CD4-positive, CD25-positive, alpha-beta regulatory T cell (primary cell): ENCODE measurements at regions not wholly inside any gene's neighbourhood (a gene's known extent, or its start where the extent isn't known, plus 50 kb on each side); places are given as distances from the start of the nearest gene placed in this dataset.
"Not testable (repeated sequence)": the region's sequence is repeated elsewhere in the genome, so short reads cannot be mapped to it uniquely, and the experiment has no call there.

ENCODE experiments used
- ATAC-seq, 2 donors: fragments of 150-1000 bp; cut with Tn5 transposase; one replicate each; pipeline ENCODE4 v1.10.0; 2021; ENCODE audit warnings: low read depth in 2 of 2, moderate number of reproducible peaks in 2 of 2, moderate library complexity in 1 of 2
- DNase-seq, 3 donors: peaks; one replicate each; pipeline versions ENCODE4 v3.0.0 to v3.0.0-alpha.2; 2012 to 2022; ENCODE audit warnings: mixed read lengths in 1 of 3
- H3K27ac ChIP-seq: one replicate; pipeline ENCODE4 v1.7.0; 2013; ENCODE audit warnings: mild to moderate bottlenecking, low read length; ENCODE audit not compliant: insufficient read depth, poor library complexity, severe bottlenecking
- H3K27me3 ChIP-seq: one replicate; pipeline ENCODE4 v1.7.0; 2013; ENCODE audit warnings: low read length; ENCODE audit not compliant: control insufficient read depth, insufficient read depth
- H3K36me3 ChIP-seq: one replicate; pipeline ENCODE4 v1.7.0; 2013; ENCODE audit warnings: mild to moderate bottlenecking, low read length, moderate library complexity; ENCODE audit not compliant: control insufficient read depth, insufficient read depth
- H3K4me1 ChIP-seq: 2 replicates; pipeline ENCODE4 v1.7.0; 2013; ENCODE audit warnings: mild to moderate bottlenecking, low read length; ENCODE audit not compliant: insufficient read depth, control insufficient read depth, poor library complexity, severe bottlenecking
- H3K4me3 ChIP-seq: one replicate; pipeline ENCODE4 v1.7.0; 2013; ENCODE audit warnings: low read depth, mild to moderate bottlenecking, low read length, moderate library complexity
- H3K9me3 ChIP-seq, 2 experiments: 1 replicate in 1 of 2; 2 replicates in 1 of 2; pipeline ENCODE4 v1.7.0; 2013; ENCODE audit warnings: low read length in 2 of 2, mild to moderate bottlenecking in 1 of 2, moderate library complexity in 1 of 2; ENCODE audit not compliant: control insufficient read depth in 2 of 2
- H3K27ac Mint-ChIP-seq, 3 donors: one replicate each; pipeline ENCODE4 v1.8.0; 2020 to 2022; ENCODE audit warnings: mild to moderate bottlenecking in 3 of 3, mixed read lengths in 3 of 3, moderate library complexity in 2 of 3
- H3K27me3 Mint-ChIP-seq: one replicate; pipeline ENCODE4 v1.8.0; 2022; ENCODE audit warnings: mild to moderate bottlenecking, mixed read lengths
- H3K36me3 Mint-ChIP-seq: one replicate; pipeline ENCODE4 v1.8.0; 2020; ENCODE audit warnings: mixed read lengths
- H3K4me1 Mint-ChIP-seq, 4 donors: one replicate each; pipeline ENCODE4 v1.8.0; 2020 to 2022; ENCODE audit warnings: mixed read lengths in 4 of 4, mild to moderate bottlenecking in 1 of 4
- H3K4me3 Mint-ChIP-seq, 4 donors: one replicate each; pipeline ENCODE4 v1.8.0; 2020 to 2022; ENCODE audit warnings: mild to moderate bottlenecking in 4 of 4, mixed read lengths in 4 of 4, moderate library complexity in 3 of 4
- H3K9me3 Mint-ChIP-seq, 7 donors: one replicate each; pipeline ENCODE4 v1.8.0; 2020 to 2022; ENCODE audit warnings: mixed read lengths in 7 of 7, mild to moderate bottlenecking in 3 of 7, moderate library complexity in 2 of 7

GRCh38 chr2:187684174-187684573, 129.9 kb upstream of the TFPI start:
- Mint-ChIP-seq H3K36me3 (no peaks in the 10 kb centered on the region), H3K27me3 (no peaks in the 10 kb centered on the region), H3K4me1 (no peaks in the 10 kb centered on the region), H3K4me3 (no peak overlapping the region), H3K27ac (no peak overlapping the region), H3K9me3 (peaks cover 0 to 4% (median 0%) of the 10 kb centered on the region in 7 donors)
- no peaks in the 10 kb centered on the region for H3K36me3 ChIP-seq
- no peak overlapping the region for H3K27ac ChIP-seq
- DNase-seq = no peak
- H3K4me3 ChIP-seq = no peak overlapping the region
- no peaks in the 10 kb centered on the region for H3K27me3 ChIP-seq
- no peaks in the 10 kb centered on the region for H3K9me3 ChIP-seq
- ATAC-seq = no peak
- no peaks in the 10 kb centered on the region for H3K4me1 ChIP-seq

- H3K4me1 ChIP-seq = no peaks in the 10 kb centered on the region
- H3K27ac ChIP-seq = no peak overlapping the region
- H3K9me3 ChIP-seq = no peaks in the 10 kb centered on the region
- no peak overlapping the region for H3K4me3 ChIP-seq
- Mint-ChIP-seq H3K36me3 (no peaks in the 10 kb centered on the region), H3K4me1 (no peaks in the 10 kb centered on the region), H3K27me3 (no peaks in the 10 kb centered on the region), H3K27ac (no peak overlapping the region), H3K9me3 (peaks cover 0 to 14% (median 8%) of the 10 kb centered on the region in 7 donors), H3K4me3 (no peak overlapping the region)
- no peaks in the 10 kb centered on the region for H3K36me3 ChIP-seq
- ATAC-seq (no peak), DNase-seq (no peak)
- H3K27me3 ChIP-seq = no peaks in the 10 kb centered on the region
Observed at GRCh38 chr2:187686416-187687024, 132.3 kb upstream of the TFPI start.

- Histone ChIP-seq H3K4me1 (no peaks in the 10 kb centered on the region), H3K9me3 (no peaks in the 10 kb centered on the region), H3K4me3 (no peak overlapping the region), H3K27ac (no peak overlapping the region), H3K36me3 (no peaks in the 10 kb centered on the region), H3K27me3 (no peaks in the 10 kb centered on the region)
- Mint-ChIP-seq H3K27ac (no peak overlapping the region), H3K27me3 (no peaks in the 10 kb centered on the region), H3K4me3 (no peak overlapping the region), H3K36me3 (no peaks in the 10 kb centered on the region), H3K9me3 (peaks cover 0 to 14% (median 8%) of the 10 kb centered on the region in 7 donors), H3K4me1 (no peaks in the 10 kb centered on the region)
- DNase-seq (no peak), ATAC-seq (no peak)
Observed at GRCh38 chr2:187687585-187687984, 133.3 kb upstream of the TFPI start.

GRCh38 chr2:187689372-187689771, 135.1 kb upstream of the TFPI start:
- H3K4me1 Mint-ChIP-seq = no peaks in the 10 kb centered on the region
- H3K27ac Mint-ChIP-seq = no peak overlapping the region
- H3K36me3 Mint-ChIP-seq = no peaks in the 10 kb centered on the region
- no peak overlapping the region for H3K27ac ChIP-seq
- ATAC-seq (no peak), DNase-seq (no peak)
- no peak overlapping the region for H3K4me3 ChIP-seq
- no peak overlapping the region for H3K4me3 Mint-ChIP-seq
- H3K9me3 ChIP-seq = no peaks in the 10 kb centered on the region
- no peaks in the 10 kb centered on the region for H3K4me1 ChIP-seq
- H3K9me3 Mint-ChIP-seq = peaks cover 0 to 14% (median 10%) of the 10 kb centered on the region in 7 donors
- no peaks in the 10 kb centered on the region for H3K27me3 ChIP-seq
- no peaks in the 10 kb centered on the region for H3K27me3 Mint-ChIP-seq
- no peaks in the 10 kb centered on the region for H3K36me3 ChIP-seq

- Mint-ChIP-seq H3K4me1 (no peaks in the 10 kb centered on the region), H3K9me3 (peaks cover 0 to 16% (median 10%) of the 10 kb centered on the region in 7 donors), H3K36me3 (no peaks in the 10 kb centered on the region), H3K4me3 (no peak overlapping the region), H3K27me3 (peaks cover 4% of the 10 kb centered on the region), H3K27ac (no peak overlapping the region)
- DNase-seq = no peak
- Histone ChIP-seq H3K27me3 (no peaks in the 10 kb centered on the region), H3K4me1 (no peaks in the 10 kb centered on the region), H3K36me3 (no peaks in the 10 kb centered on the region), H3K4me3 (no peak overlapping the region), H3K27ac (no peak overlapping the region), H3K9me3 (no peaks in the 10 kb centered on the region)
- no peak for ATAC-seq
Observed at GRCh38 chr2:187693923-187694322, 139.7 kb upstream of the TFPI start.

GRCh38 chr2:187696644-187697043, 142.4 kb upstream of the TFPI start:
- not testable (repeated sequence) for H3K36me3 Mint-ChIP-seq, H3K4me1 ChIP-seq, H3K4me3 ChIP-seq, H3K4me3 Mint-ChIP-seq, H3K9me3 Mint-ChIP-seq, H3K9me3 ChIP-seq, H3K36me3 ChIP-seq, H3K27me3 ChIP-seq, DNase-seq, H3K4me1 Mint-ChIP-seq, H3K27me3 Mint-ChIP-seq, H3K27ac ChIP-seq, ATAC-seq
- H3K27ac Mint-ChIP-seq = peak overlapping the region in 1 of 3 donors; percentile 45

GRCh38 chr2:187698374-187699110, 144.3 kb upstream of the TFPI start:
- Mint-ChIP-seq H3K4me3 (no peak overlapping the region), H3K27ac (no peak overlapping the region), H3K36me3 (no peaks in the 10 kb centered on the region), H3K4me1 (no peaks in the 10 kb centered on the region), H3K27me3 (peaks cover 4% of the 10 kb centered on the region), H3K9me3 (peaks cover 0 to 14% (median 8%) of the 10 kb centered on the region in 7 donors)
- no peaks in the 10 kb centered on the region for H3K36me3 ChIP-seq
- no peak overlapping the region for H3K4me3 ChIP-seq
- H3K27me3 ChIP-seq = no peaks in the 10 kb centered on the region
- ATAC-seq (no peak), DNase-seq (no peak)
- H3K27ac ChIP-seq = no peak overlapping the region
- no peaks in the 10 kb centered on the region for H3K4me1 ChIP-seq
- H3K9me3 ChIP-seq = peaks cover 0 to 3% of the 10 kb centered on the region in 2 experiments

- H3K27me3 ChIP-seq = no peaks in the 10 kb centered on the region
- no peaks in the 10 kb centered on the region for H3K4me1 Mint-ChIP-seq
- no peaks in the 10 kb centered on the region for H3K4me1 ChIP-seq
- no peak overlapping the region for H3K27ac ChIP-seq
- H3K4me3 ChIP-seq = no peak overlapping the region
- no peaks in the 10 kb centered on the region for H3K36me3 Mint-ChIP-seq
- H3K27ac Mint-ChIP-seq = no peak overlapping the region
- H3K4me3 Mint-ChIP-seq = no peak overlapping the region
- DNase-seq (no peak), ATAC-seq (no peak)
- H3K9me3 ChIP-seq = peaks cover 0 to 3% of the 10 kb centered on the region in 2 experiments
- no peaks in the 10 kb centered on the region for H3K36me3 ChIP-seq
- peaks cover 0 to 16% (median 2%) of the 10 kb centered on the region in 7 donors for H3K9me3 Mint-ChIP-seq
- no peaks in the 10 kb centered on the region for H3K27me3 Mint-ChIP-seq
Observed at GRCh38 chr2:187702157-187702556, 147.9 kb upstream of the TFPI start.
